ENCODE measurements at regions not wholly inside any gene's neighbourhood (a gene's known extent, or its start where the extent isn't known, plus 50 kb on each side); places are given as distances from the start of the nearest gene placed in this dataset.

GRCh38 chr2:217269701-217270484 is 410.0 kb upstream of the TNP1 start:
- TF ChIP-seq CTCF (conservative IDR thresholded peaks at IDR 0.05): no peak
- TF ChIP-seq EZH2 (IDR thresholded peaks at IDR 0.05; ENCODE audit: low read depth): no peak

All from PC-9 (cell line).